Fibroblast of villous mesenchyme (primary cell): ENCODE measurements at regions not wholly inside any gene's neighbourhood (a gene's known extent, or its start where the extent isn't known, plus 50 kb on each side); places are given as distances from the start of the nearest gene placed in this dataset.
"Not testable (repeated sequence)": the region's sequence is repeated elsewhere in the genome, so short reads cannot be mapped to it uniquely, and the experiment has no call there.

Source experiments
- DNase-seq: peaks from one replicate; pipeline ENCODE4 v3.0.0-alpha.2; 2010; ENCODE audit warnings: low read depth
- H3K4me3 ChIP-seq: 2 replicates; pipeline ENCODE4 v1.5.1; 2011; ENCODE audit warnings: low read depth, mild to moderate bottlenecking, low read length
- CTCF ChIP-seq: IDR thresholded peaks from 2 replicates; pipeline ENCODE4 v1.5.1; 2012; ENCODE audit warnings: low read depth, mild to moderate bottlenecking, low read length; ENCODE audit not compliant: insufficient read depth

GRCh38 chr3:35448681-35449080 lies 190.6 kb upstream of the ARPP21 start:
- DNase-seq: no peak
- no peak overlapping the region for H3K4me3 ChIP-seq
- TF ChIP-seq CTCF: no peak

- not testable (repeated sequence) for DNase-seq, H3K4me3 ChIP-seq
Observed at GRCh38 chr3:35454819-35455218, 184.5 kb upstream of the ARPP21 start.

GRCh38 chr3:35473956-35474355 lies 165.4 kb upstream of the ARPP21 start:
- TF ChIP-seq CTCF: no peak
- no peak overlapping the region for H3K4me3 ChIP-seq

GRCh38 chr3:35482566-35482965 lies 156.8 kb upstream of the ARPP21 start:
- not testable (repeated sequence) for H3K4me3 ChIP-seq, DNase-seq

More at GRCh38 chr3:35473956-35474355, 165.4 kb upstream of the ARPP21 start:
- no peak for DNase-seq

GRCh38 chr3:35483131-35483530 lies 156.2 kb upstream of the ARPP21 start:
- TF ChIP-seq CTCF: no peak
- no peak for DNase-seq
- H3K4me3 ChIP-seq: no peak overlapping the region

- TF ChIP-seq CTCF: no peak
Observed at GRCh38 chr3:35484929-35485530, 154.3 kb upstream of the ARPP21 start.

GRCh38 chr3:35486295-35486694 lies 153.0 kb upstream of the ARPP21 start:
- no peak overlapping the region for H3K4me3 ChIP-seq
- TF ChIP-seq CTCF: no peak
- DNase-seq: no peak

More at GRCh38 chr3:35484929-35485530, 154.3 kb upstream of the ARPP21 start:
- H3K4me3 ChIP-seq: no peak overlapping the region
- no peak for DNase-seq

- no peak for DNase-seq
- H3K4me3 ChIP-seq: no peak overlapping the region
- no peak for TF ChIP-seq CTCF
Observed at GRCh38 chr3:35487376-35487775, 151.9 kb upstream of the ARPP21 start.
